H9 (cell line): ENCODE measurements at regions not wholly inside any gene's neighbourhood (a gene's known extent, or its start where the extent isn't known, plus 50 kb on each side); places are given as distances from the start of the nearest gene placed in this dataset.
A peak's percentile ranks its signal among the peaks of the same experiment; 100 is the strongest.

Source experiments
- DNase-seq: peaks from one replicate; pipeline ENCODE4 v3.0.0-alpha.2; 2017
- H2AFZ ChIP-seq: one replicate; pipeline ENCODE4 v1.6.1; 2013; ENCODE audit warnings: mild to moderate bottlenecking, low read length, control low read depth, moderate library complexity
- H2AK5ac ChIP-seq: 2 replicates; pipeline ENCODE4 v1.6.1; 2013; ENCODE audit warnings: low read length, control low read depth, mixed read lengths; ENCODE audit not compliant: insufficient read length
- H2BK120ac ChIP-seq: one replicate; pipeline ENCODE4 v1.6.1; 2013; ENCODE audit warnings: low read depth, mild to moderate bottlenecking, low read length, control low read depth, inconsistent platforms; ENCODE audit not compliant: poor library complexity, severe bottlenecking
- H2BK12ac ChIP-seq: 2 replicates; pipeline ENCODE4 v1.6.1; 2013; ENCODE audit warnings: low read length, control low read depth, mixed read lengths, low read depth; ENCODE audit not compliant: insufficient read length
- H2BK15ac ChIP-seq: 2 replicates; pipeline ENCODE4 v1.6.1; 2013; ENCODE audit warnings: low read depth, low read length, control low read depth
- H2BK20ac ChIP-seq: one replicate; pipeline ENCODE4 v1.6.1; 2013; ENCODE audit warnings: low read depth, mild to moderate bottlenecking, low read length, control low read depth, inconsistent platforms; ENCODE audit not compliant: poor library complexity, severe bottlenecking
- H2BK5ac ChIP-seq: 2 replicates; pipeline ENCODE4 v1.6.1; 2013; ENCODE audit warnings: low read length, control low read depth, mixed read lengths; ENCODE audit not compliant: insufficient read length
- H3K14ac ChIP-seq: 2 replicates; pipeline ENCODE4 v1.6.1; 2013; ENCODE audit warnings: low read length, control low read depth; ENCODE audit not compliant: insufficient read depth
- H3K18ac ChIP-seq: 2 replicates; pipeline ENCODE4 v1.6.1; 2013; ENCODE audit warnings: low read depth, mild to moderate bottlenecking, mixed read lengths, low read length, control low read depth; ENCODE audit not compliant: insufficient read length
- H3K23ac ChIP-seq: 2 replicates; pipeline ENCODE4 v1.6.1; 2013; ENCODE audit warnings: low read length, control low read depth, mixed read lengths, low read depth; ENCODE audit not compliant: insufficient read length
- H3K23me2 ChIP-seq: 2 replicates; pipeline ENCODE4 v1.6.1; 2013; ENCODE audit warnings: low read depth, mild to moderate bottlenecking, mixed read lengths, low read length, control low read depth; ENCODE audit not compliant: insufficient read length, poor library complexity, severe bottlenecking
- H3K27ac ChIP-seq: 2 replicates; pipeline ENCODE4 v1.5.1; 2013; ENCODE audit warnings: low read length, control low read depth, mixed read lengths, low read depth; ENCODE audit not compliant: insufficient read length
- H3K27me3 ChIP-seq: 2 replicates; pipeline ENCODE4 v1.6.1; 2013; ENCODE audit warnings: low read length, control low read depth, inconsistent platforms; ENCODE audit not compliant: insufficient read depth
- H3K4ac ChIP-seq: 2 replicates; pipeline ENCODE4 v1.6.1; 2013; ENCODE audit warnings: low read depth, mild to moderate bottlenecking, control low read depth, inconsistent platforms, low read length, moderate library complexity
- H3K4me1 ChIP-seq: 2 replicates; pipeline ENCODE4 v1.6.1; 2013; ENCODE audit warnings: low read length, control low read depth, inconsistent platforms; ENCODE audit not compliant: insufficient read depth
- H3K4me2 ChIP-seq: 2 replicates; pipeline ENCODE4 v1.6.1; 2013; ENCODE audit warnings: low read length, control low read depth, mixed read lengths; ENCODE audit not compliant: insufficient read length, insufficient read depth
- H3K56ac ChIP-seq: 2 replicates; pipeline ENCODE4 v1.6.1; 2013; ENCODE audit warnings: low read depth, mild to moderate bottlenecking, mixed read lengths, low read length, control low read depth; ENCODE audit not compliant: insufficient read length
- H3K79me1 ChIP-seq: 2 replicates; pipeline ENCODE4 v1.6.1; 2013; ENCODE audit warnings: low read depth, mild to moderate bottlenecking, moderate library complexity, low read length, control low read depth, inconsistent platforms; ENCODE audit not compliant: insufficient read depth, poor library complexity, severe bottlenecking
- H3K79me2 ChIP-seq: 2 replicates; pipeline ENCODE4 v1.6.1; 2013; ENCODE audit warnings: low read length, control low read depth, inconsistent platforms; ENCODE audit not compliant: insufficient read depth
- H3K9ac ChIP-seq: 2 replicates; pipeline ENCODE4 v1.6.1; 2013; ENCODE audit warnings: low read length, control low read depth, mixed read lengths; ENCODE audit not compliant: insufficient read length; ENCODE audit errors: extremely low read depth
- H3K9me3 ChIP-seq: one replicate; pipeline ENCODE4 v1.6.1; 2013; ENCODE audit warnings: low read depth, low read length, inconsistent platforms; ENCODE audit not compliant: control insufficient read depth
- H3T11ph ChIP-seq: one replicate; pipeline ENCODE4 v1.6.1; 2013; ENCODE audit warnings: mild to moderate bottlenecking, low read length, control low read depth, inconsistent platforms
- H4K20me1 ChIP-seq: one replicate; pipeline ENCODE4 v1.6.1; 2013; ENCODE audit not compliant: control insufficient read depth, insufficient read length, insufficient read depth
- H4K5ac ChIP-seq: 2 replicates; pipeline ENCODE4 v1.6.1; 2013; ENCODE audit warnings: low read depth, mild to moderate bottlenecking, mixed read lengths, low read length, control low read depth; ENCODE audit not compliant: insufficient read length
- H4K8ac ChIP-seq: replicated peaks from 2 replicates; pipeline ENCODE4 v1.6.1; 2013; ENCODE audit warnings: low read length, control low read depth, mixed read lengths, low read depth; ENCODE audit not compliant: insufficient read length
- H4K91ac ChIP-seq: 2 replicates; pipeline ENCODE4 v1.6.1; 2013; ENCODE audit warnings: low read depth, mild to moderate bottlenecking, moderate library complexity, mixed read lengths, low read length, control low read depth; ENCODE audit not compliant: insufficient read length
- H3K27ac Mint-ChIP-seq, 3 experiments: 2 replicates in 2 of 3; 3 replicates in 1 of 3; pipeline ENCODE4 v1.8.0; 2020 to 2021; ENCODE audit warnings: mixed read lengths in 3 of 3, mild to moderate bottlenecking in 1 of 3, moderate library complexity in 1 of 3
- H3K27me3 Mint-ChIP-seq: 2 replicates; pipeline ENCODE4 v1.8.0; 2021; ENCODE audit warnings: low read depth, mild to moderate bottlenecking, moderate library complexity, mixed read lengths
- H3K36me3 Mint-ChIP-seq, 3 experiments: 2 replicates in 2 of 3; 3 replicates in 1 of 3; pipeline ENCODE4 v1.8.0; 2020 to 2021; ENCODE audit warnings: low read depth in 3 of 3, mixed read lengths in 3 of 3; ENCODE audit not compliant: insufficient read depth in 1 of 3
- H3K4me1 Mint-ChIP-seq, 2 experiments: 2 replicates each; pipeline ENCODE4 v1.8.0; 2020; ENCODE audit warnings: mixed read lengths in 2 of 2
- H3K4me3 Mint-ChIP-seq, 2 experiments: 2 replicates in 1 of 2; 3 replicates in 1 of 2; pipeline ENCODE4 v1.8.0; 2020 to 2021; ENCODE audit warnings: mild to moderate bottlenecking in 2 of 2, mixed read lengths in 2 of 2, moderate library complexity in 1 of 2
- H3K9me3 Mint-ChIP-seq, 2 experiments: 2 replicates in 1 of 2; 3 replicates in 1 of 2; pipeline ENCODE4 v1.8.0; 2020; ENCODE audit warnings: mild to moderate bottlenecking in 2 of 2, mixed read lengths in 2 of 2, moderate library complexity in 1 of 2
- WGBS: extraction: QIAGEN DNeasy Blood & Tissue Kit; methylation state at CpG from one replicate; pipeline ENCODE4 v1.1.7; 2013; ENCODE audit warnings: missing lambda C conversion rate, low lambda C conversion rate, mixed read lengths; ENCODE audit not compliant: insufficient read length; ENCODE audit errors: extremely low coverage; 5-methylcytosine and 5-hydroxymethylcytosine counted together
- TF ChIP-seq, protein P1 (sequence below): fragments of 200-600 bp; sonication (generic); conservative IDR thresholded peaks from 3 replicates; pipeline ENCODE4 v1.8.0; 2021; ENCODE audit warnings: antibody characterized with exemption, mild to moderate bottlenecking

- no peaks in the 10 kb centered on the region for H4K20me1 ChIP-seq
- no peaks in the 10 kb centered on the region for H3K79me2 ChIP-seq
- no peak overlapping the region for H3K56ac ChIP-seq
- no peak for DNase-seq
- no peak overlapping the region for H3K4me2 ChIP-seq
- 0 out of 2 replicates have a peak, but pooled peaks cover 2% of the 10 kb centered on the region for H3K4me1 ChIP-seq
- H2AFZ ChIP-seq, result no peak overlapping the region
- no peak overlapping the region for H2BK5ac ChIP-seq
- H3K9ac ChIP-seq, result no peak overlapping the region
- no peak overlapping the region for H2BK15ac ChIP-seq
- Mint-ChIP-seq H3K4me3 (no peak overlapping the region), H3K36me3 (no peaks in the 10 kb centered on the region), H3K9me3 (no peaks in the 10 kb centered on the region), H3K4me1 (peaks cover 10% of the 10 kb centered on the region in 2 experiments), H3K27me3 (no peaks in the 10 kb centered on the region), H3K27ac (peak overlapping the region in 2 of 3 experiments; percentile 23 to 77; a peak in 2 of 7 replicates)
- no peak overlapping the region for H3K14ac ChIP-seq
- no CpG with 5 or more reads among the region's 11 CpGs for whole genome bisulfite sequencing
- no peak overlapping the region for H2BK20ac ChIP-seq
- no peak overlapping the region for H3K27ac ChIP-seq
- TF ChIP-seq, protein P1, sequence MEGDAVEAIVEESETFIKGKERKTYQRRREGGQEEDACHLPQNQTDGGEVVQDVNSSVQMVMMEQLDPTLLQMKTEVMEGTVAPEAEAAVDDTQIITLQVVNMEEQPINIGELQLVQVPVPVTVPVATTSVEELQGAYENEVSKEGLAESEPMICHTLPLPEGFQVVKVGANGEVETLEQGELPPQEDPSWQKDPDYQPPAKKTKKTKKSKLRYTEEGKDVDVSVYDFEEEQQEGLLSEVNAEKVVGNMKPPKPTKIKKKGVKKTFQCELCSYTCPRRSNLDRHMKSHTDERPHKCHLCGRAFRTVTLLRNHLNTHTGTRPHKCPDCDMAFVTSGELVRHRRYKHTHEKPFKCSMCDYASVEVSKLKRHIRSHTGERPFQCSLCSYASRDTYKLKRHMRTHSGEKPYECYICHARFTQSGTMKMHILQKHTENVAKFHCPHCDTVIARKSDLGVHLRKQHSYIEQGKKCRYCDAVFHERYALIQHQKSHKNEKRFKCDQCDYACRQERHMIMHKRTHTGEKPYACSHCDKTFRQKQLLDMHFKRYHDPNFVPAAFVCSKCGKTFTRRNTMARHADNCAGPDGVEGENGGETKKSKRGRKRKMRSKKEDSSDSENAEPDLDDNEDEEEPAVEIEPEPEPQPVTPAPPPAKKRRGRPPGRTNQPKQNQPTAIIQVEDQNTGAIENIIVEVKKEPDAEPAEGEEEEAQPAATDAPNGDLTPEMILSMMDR, result no peak
- no peak overlapping the region for H2AK5ac ChIP-seq
- H4K8ac ChIP-seq, result no peak overlapping the region
- no peak overlapping the region for H4K5ac ChIP-seq
- no peaks in the 10 kb centered on the region for H3K23me2 ChIP-seq
- no peak overlapping the region for H3T11ph ChIP-seq
- no peaks in the 10 kb centered on the region for H3K9me3 ChIP-seq
- no peak overlapping the region for H2BK12ac ChIP-seq
- no peak overlapping the region for H3K4ac ChIP-seq
- H3K27me3 ChIP-seq, result no peaks in the 10 kb centered on the region
- no peaks in the 10 kb centered on the region for H3K79me1 ChIP-seq
- H3K18ac ChIP-seq, result no peak overlapping the region
- no peak overlapping the region for H3K23ac ChIP-seq
- no peak overlapping the region for H4K91ac ChIP-seq
- H2BK120ac ChIP-seq, result no peak overlapping the region
Measured at GRCh38 chr3:168476360-168476980, 380.7 kb upstream of the GOLIM4 start.
